ENCODE measurements at regions not wholly inside any gene's neighbourhood (a gene's known extent, or its start where the extent isn't known, plus 50 kb on each side); places are given as distances from the start of the nearest gene placed in this dataset.

- H3K27ac ChIP-seq: no peak overlapping the region
- peaks cover 5% of the 10 kb centered on the region for H3K36me3 ChIP-seq
- intact Hi-C loops (cut with DNase I; ENCODE audit: low total_unique reads): no loop called here
- no peak overlapping the region for H3K4me3 ChIP-seq
- H3K27me3 ChIP-seq: no peaks in the 10 kb centered on the region
- H3K4me1 ChIP-seq: no peaks in the 10 kb centered on the region
- DNase-seq (ENCODE audit: low spot score in 2 of 2): no peak
- H3K9me3 ChIP-seq: peaks cover 0 to 3% of the 10 kb centered on the region in 2 donors
- no peak for TF ChIP-seq POLR2AphosphoS5 (IDR thresholded peaks at IDR 0.05)
- no peak for TF ChIP-seq POLR2A (IDR thresholded peaks at IDR 0.05)
- TF ChIP-seq, protein P1, sequence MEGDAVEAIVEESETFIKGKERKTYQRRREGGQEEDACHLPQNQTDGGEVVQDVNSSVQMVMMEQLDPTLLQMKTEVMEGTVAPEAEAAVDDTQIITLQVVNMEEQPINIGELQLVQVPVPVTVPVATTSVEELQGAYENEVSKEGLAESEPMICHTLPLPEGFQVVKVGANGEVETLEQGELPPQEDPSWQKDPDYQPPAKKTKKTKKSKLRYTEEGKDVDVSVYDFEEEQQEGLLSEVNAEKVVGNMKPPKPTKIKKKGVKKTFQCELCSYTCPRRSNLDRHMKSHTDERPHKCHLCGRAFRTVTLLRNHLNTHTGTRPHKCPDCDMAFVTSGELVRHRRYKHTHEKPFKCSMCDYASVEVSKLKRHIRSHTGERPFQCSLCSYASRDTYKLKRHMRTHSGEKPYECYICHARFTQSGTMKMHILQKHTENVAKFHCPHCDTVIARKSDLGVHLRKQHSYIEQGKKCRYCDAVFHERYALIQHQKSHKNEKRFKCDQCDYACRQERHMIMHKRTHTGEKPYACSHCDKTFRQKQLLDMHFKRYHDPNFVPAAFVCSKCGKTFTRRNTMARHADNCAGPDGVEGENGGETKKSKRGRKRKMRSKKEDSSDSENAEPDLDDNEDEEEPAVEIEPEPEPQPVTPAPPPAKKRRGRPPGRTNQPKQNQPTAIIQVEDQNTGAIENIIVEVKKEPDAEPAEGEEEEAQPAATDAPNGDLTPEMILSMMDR (IDR thresholded peaks at IDR 0.05): no peak
These were observed 902.7 kb upstream of the USP15 start for GRCh38 chr12:61357496-61357895.

- peaks cover 5% of the 10 kb centered on the region for H3K36me3 ChIP-seq
- no peak overlapping the region for H3K27ac ChIP-seq
- intact Hi-C loops (cut with DNase I; ENCODE audit: low total_unique reads): no loop called here
- DNase-seq (ENCODE audit: low spot score in 2 of 2): no peak
- no peaks in the 10 kb centered on the region for H3K27me3 ChIP-seq
- H3K4me3 ChIP-seq: no peak overlapping the region
- H3K9me3 ChIP-seq: no peaks in the 10 kb centered on the region
- H3K4me1 ChIP-seq: no peaks in the 10 kb centered on the region
- TF ChIP-seq POLR2A (IDR thresholded peaks at IDR 0.05): no peak
- TF ChIP-seq, protein P1 (IDR thresholded peaks at IDR 0.05): no peak
These were observed 898.2 kb upstream of the USP15 start for GRCh38 chr12:61362037-61362436.

- intact Hi-C loops (cut with DNase I; ENCODE audit: low total_unique reads): no loop called here
- no peak for TF ChIP-seq POLR2AphosphoS5 (IDR thresholded peaks at IDR 0.05)
- TF ChIP-seq, protein P1 (IDR thresholded peaks at IDR 0.05): no peak
- DNase-seq (ENCODE audit: low spot score in 2 of 2): no peak
- Histone ChIP-seq H3K27ac (no peak overlapping the region), H3K4me1 (no peaks in the 10 kb centered on the region), H3K27me3 (no peaks in the 10 kb centered on the region), H3K4me3 (no peak overlapping the region), H3K36me3 (no peaks in the 10 kb centered on the region), H3K9me3 (no peaks in the 10 kb centered on the region)
These were observed 895.2 kb upstream of the USP15 start for GRCh38 chr12:61365001-61365400.

GRCh38 chr12:61367281-61367785, 892.9 kb upstream of the USP15 start:
- DNase-seq (ENCODE audit: low spot score in 2 of 2): no peak
- no peaks in the 10 kb centered on the region for H3K9me3 ChIP-seq
- no peaks in the 10 kb centered on the region for H3K27me3 ChIP-seq
- no peaks in the 10 kb centered on the region for H3K36me3 ChIP-seq
- no peaks in the 10 kb centered on the region for H3K4me1 ChIP-seq
- H3K27ac ChIP-seq: no peak overlapping the region
- TF ChIP-seq POLR2A (IDR thresholded peaks at IDR 0.05): no peak
- TF ChIP-seq, protein P1 (IDR thresholded peaks at IDR 0.05): no peak
- no peak overlapping the region for H3K4me3 ChIP-seq
- intact Hi-C loops (cut with DNase I; ENCODE audit: low total_unique reads): no loop called here

DNA sequence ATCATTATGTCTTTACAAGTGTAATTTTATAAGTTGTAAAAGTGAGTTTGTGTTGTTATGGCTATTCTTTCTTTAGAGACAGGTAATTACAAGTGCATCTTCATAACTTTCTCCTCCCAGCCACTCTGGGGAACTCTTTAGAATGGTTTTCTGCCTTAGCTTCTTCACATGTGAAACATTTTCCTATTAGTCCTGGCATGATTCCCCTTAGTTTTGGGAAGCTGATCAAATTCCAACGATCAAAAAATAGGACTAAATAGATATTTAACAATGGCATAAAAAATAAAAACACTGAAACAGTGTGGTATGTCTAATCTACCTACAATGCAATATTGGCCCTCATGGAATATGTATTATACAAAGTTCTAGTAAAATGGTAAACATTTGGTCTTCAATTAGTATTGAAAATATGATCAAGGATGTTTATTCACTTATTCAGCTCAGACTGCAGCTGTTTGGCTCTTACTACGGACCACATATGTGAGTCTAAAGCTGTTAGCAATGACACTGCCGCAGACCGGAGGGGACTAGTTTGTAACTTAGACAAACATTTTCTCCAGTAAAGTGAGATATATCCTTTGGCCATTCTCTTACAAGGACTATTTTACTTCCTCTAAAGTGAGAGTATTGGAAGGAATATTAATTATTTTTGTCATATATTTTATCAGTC, 890.8 kb upstream of the USP15 start:
- intact Hi-C loops (cut with DNase I; ENCODE audit: low total_unique reads): no loop called here
- H3K36me3 ChIP-seq: no peaks in the 10 kb centered on the region

More for the DNA sequence above, 890.8 kb upstream of the USP15 start:
- DNase-seq (ENCODE audit: low spot score in 2 of 2): no peak
- no peak for TF ChIP-seq POLR2AphosphoS5 (IDR thresholded peaks at IDR 0.05)
- TF ChIP-seq, protein P1 (IDR thresholded peaks at IDR 0.05): no peak
- no peak for TF ChIP-seq POLR2A (IDR thresholded peaks at IDR 0.05)
- Histone ChIP-seq H3K9me3 (no peaks in the 10 kb centered on the region), H3K4me1 (no peaks in the 10 kb centered on the region), H3K27ac (no peak overlapping the region), H3K27me3 (no peaks in the 10 kb centered on the region), H3K4me3 (no peak overlapping the region)

Data from breast epithelium (tissue), 4 donors.